GM06990 (cell line): ENCODE measurements at regions not wholly inside any gene's neighbourhood (a gene's known extent, or its start where the extent isn't known, plus 50 kb on each side); places are given as distances from the start of the nearest gene placed in this dataset.

Experiments
- DNase-seq: peaks from one replicate; pipeline ENCODE4 v3.0.0-alpha.2; 2011; ENCODE audit not compliant: insufficient read length; ENCODE audit errors: extremely low read depth
- H3K27me3 ChIP-seq: replicated peaks from 2 replicates; pipeline ENCODE4 v1.6.0; 2011; ENCODE audit warnings: low read length; ENCODE audit not compliant: control insufficient read depth, insufficient read depth
- H3K36me3 ChIP-seq: 2 replicates; pipeline ENCODE4 v1.5.1; 2011; ENCODE audit warnings: low read length; ENCODE audit not compliant: control insufficient read depth, insufficient read depth
- H3K4me3 ChIP-seq: replicated peaks from 2 replicates; pipeline ENCODE4 v1.5.1; 2011; ENCODE audit warnings: low read depth, mild to moderate bottlenecking, control low read depth, low read length
- CTCF ChIP-seq: IDR thresholded peaks from 2 replicates; pipeline ENCODE4 v1.5.1; 2011; ENCODE audit warnings: low read length, control low read depth, mild to moderate bottlenecking, inconsistent platforms; ENCODE audit not compliant: insufficient read depth, poor library complexity, severe bottlenecking

- H3K27me3 ChIP-seq = no peaks in the 10 kb centered on the region
- no peaks in the 10 kb centered on the region for H3K36me3 ChIP-seq
- DNase-seq = no peak
- TF ChIP-seq CTCF = no peak
- no peak overlapping the region for H3K4me3 ChIP-seq
Observed at GRCh38 chr6:169075211-169075914, 178.3 kb downstream of the THBS2 start.

GRCh38 chr6:169074526-169074925, 179.1 kb downstream of the THBS2 start:
- no peaks in the 10 kb centered on the region for H3K27me3 ChIP-seq
- H3K4me3 ChIP-seq = no peak overlapping the region
- TF ChIP-seq CTCF = no peak
- no peaks in the 10 kb centered on the region for H3K36me3 ChIP-seq
- DNase-seq = no peak

GRCh38 chr6:169073311-169073710, 180.3 kb downstream of the THBS2 start:
- H3K4me3 ChIP-seq = no peak overlapping the region
- no peak for DNase-seq
- TF ChIP-seq CTCF = no peak
- H3K27me3 ChIP-seq = no peaks in the 10 kb centered on the region
- no peaks in the 10 kb centered on the region for H3K36me3 ChIP-seq

- no peaks in the 10 kb centered on the region for H3K36me3 ChIP-seq
- H3K27me3 ChIP-seq = no peaks in the 10 kb centered on the region
- TF ChIP-seq CTCF = no peak
- DNase-seq = no peak
- no peak overlapping the region for H3K4me3 ChIP-seq
Observed at GRCh38 chr6:169072127-169073042, 181.3 kb downstream of the THBS2 start.

GRCh38 chr6:169071394-169071793, 182.3 kb downstream of the THBS2 start:
- H3K4me3 ChIP-seq = no peak overlapping the region
- no peak for TF ChIP-seq CTCF
- no peaks in the 10 kb centered on the region for H3K27me3 ChIP-seq

More at GRCh38 chr6:169071394-169071793, 182.3 kb downstream of the THBS2 start:
- H3K36me3 ChIP-seq = no peaks in the 10 kb centered on the region
- no peak for DNase-seq
